Neuronal stem cell (in vitro differentiated cells): ENCODE measurements at regions not wholly inside any gene's neighbourhood (a gene's known extent, or its start where the extent isn't known, plus 50 kb on each side); places are given as distances from the start of the nearest gene placed in this dataset.

Source experiments
- DNase-seq: peaks from one replicate; pipeline ENCODE4 v3.0.0-alpha.2; 2013; ENCODE audit warnings: low spot score
- H2AFZ ChIP-seq: one replicate; pipeline ENCODE4 v1.6.1; 2013; ENCODE audit warnings: mild to moderate bottlenecking, low read length, inconsistent platforms
- H2AK5ac ChIP-seq: 2 replicates; pipeline ENCODE4 v1.6.1; 2013; ENCODE audit warnings: low read depth, mild to moderate bottlenecking, inconsistent platforms, low read length, moderate library complexity, mixed read lengths
- H2BK120ac ChIP-seq: 2 replicates; pipeline ENCODE4 v1.6.1; 2013; ENCODE audit warnings: low read depth, mild to moderate bottlenecking, inconsistent platforms, low read length, moderate library complexity, mixed read lengths
- H2BK12ac ChIP-seq: one replicate; pipeline ENCODE4 v1.6.1; 2013; ENCODE audit warnings: low read length, inconsistent platforms
- H2BK15ac ChIP-seq: 2 replicates; pipeline ENCODE4 v1.6.1; 2013; ENCODE audit warnings: mild to moderate bottlenecking, low read length, inconsistent platforms, mixed read lengths
- H2BK5ac ChIP-seq: one replicate; pipeline ENCODE4 v1.6.1; 2013; ENCODE audit warnings: inconsistent platforms, mild to moderate bottlenecking, low read length, moderate library complexity
- H3K14ac ChIP-seq: one replicate; pipeline ENCODE4 v1.6.1; 2013; ENCODE audit warnings: low read length, inconsistent platforms
- H3K18ac ChIP-seq: 2 replicates; pipeline ENCODE4 v1.6.1; 2013; ENCODE audit warnings: low read length, inconsistent platforms
- H3K23ac ChIP-seq: 2 replicates; pipeline ENCODE4 v1.6.1; 2013; ENCODE audit warnings: low read depth, mild to moderate bottlenecking, mixed read lengths, low read length, inconsistent platforms; ENCODE audit not compliant: poor library complexity
- H3K27ac ChIP-seq: replicated peaks from 3 replicates; pipeline ENCODE4 v1.5.1; 2013; ENCODE audit warnings: low read length, inconsistent platforms
- H3K27me3 ChIP-seq, 3 experiments: 2 replicates each; pipeline ENCODE4 v1.6.1; 2013; ENCODE audit warnings: low read length in 3 of 3, mild to moderate bottlenecking in 2 of 3, inconsistent platforms in 1 of 3, low read depth in 1 of 3, mixed read lengths in 1 of 3, moderate library complexity in 1 of 3; ENCODE audit not compliant: control insufficient read depth in 3 of 3, insufficient read depth in 3 of 3
- H3K36me3 ChIP-seq, 2 donors: replicated peaks in 1 of 2; 2 replicates each; pipeline ENCODE4 v1.6.1; 2013; ENCODE audit warnings: low read length in 2 of 2; ENCODE audit not compliant: control insufficient read depth in 2 of 2, insufficient read depth in 2 of 2
- H3K4ac ChIP-seq: 2 replicates; pipeline ENCODE4 v1.6.1; 2013; ENCODE audit warnings: inconsistent platforms, mild to moderate bottlenecking, low read length, moderate library complexity
- H3K4me1 ChIP-seq, 2 donors: 1 replicate in 1 of 2; 2 replicates in 1 of 2; pipeline ENCODE4 v1.6.1; 2013; ENCODE audit warnings: low read length in 2 of 2, low read depth in 1 of 2; ENCODE audit not compliant: control insufficient read depth in 2 of 2, insufficient read depth in 1 of 2
- H3K4me2 ChIP-seq: one replicate; pipeline ENCODE4 v1.6.1; 2013; ENCODE audit warnings: mild to moderate bottlenecking, low read length, inconsistent platforms; ENCODE audit not compliant: insufficient read depth, poor library complexity, severe bottlenecking
- H3K4me3 ChIP-seq, 2 donors: 2 replicates each; pipeline ENCODE4 v1.5.1; 2013; ENCODE audit warnings: low read length in 2 of 2, mild to moderate bottlenecking in 2 of 2, inconsistent platforms in 1 of 2, moderate library complexity in 1 of 2
- H3K79me1 ChIP-seq: one replicate; pipeline ENCODE4 v1.6.1; 2013; ENCODE audit warnings: low read depth, mild to moderate bottlenecking, inconsistent platforms, low read length, moderate library complexity
- H3K9ac ChIP-seq: one replicate; pipeline ENCODE4 v1.6.1; 2013; ENCODE audit warnings: mild to moderate bottlenecking, low read depth, low read length, inconsistent platforms; ENCODE audit not compliant: poor library complexity
- H3K9me3 ChIP-seq, 2 donors: replicated peaks in 1 of 2; 2 replicates each; pipeline versions ENCODE3 to v1.6.1; 2013; ENCODE audit warnings: low read length in 2 of 2, mild to moderate bottlenecking in 2 of 2, inconsistent platforms in 1 of 2, low read depth in 1 of 2, mixed read lengths in 1 of 2, moderate library complexity in 1 of 2; ENCODE audit not compliant: control insufficient read depth in 2 of 2, insufficient read depth in 1 of 2
- H4K8ac ChIP-seq: one replicate; pipeline ENCODE4 v1.6.1; 2013; ENCODE audit warnings: low read depth, mild to moderate bottlenecking, inconsistent platforms, low read length, moderate library complexity
- H4K91ac ChIP-seq: one replicate; pipeline ENCODE4 v1.6.1; 2013; ENCODE audit warnings: low read length, low read depth, mild to moderate bottlenecking, inconsistent platforms; ENCODE audit not compliant: poor library complexity
- WGBS, 2 donors: extraction: QIAGEN DNeasy Blood & Tissue Kit; methylation state at CpG; one replicate each; pipeline ENCODE4 v1.1.7; 2013; ENCODE audit warnings: missing lambda C conversion rate in 2 of 2, mixed read lengths in 1 of 2; ENCODE audit not compliant: insufficient read length in 2 of 2, insufficient replicate concordance in 1 of 2; ENCODE audit errors: extremely low coverage in 2 of 2; 5-methylcytosine and 5-hydroxymethylcytosine counted together

- Histone ChIP-seq H3K27ac (no peak overlapping the region), H3K27me3 (no peaks in the 10 kb centered on the region), H2AK5ac (no peak overlapping the region), H3K4me3 (no peak overlapping the region), H4K8ac (no peak overlapping the region), H3K79me1 (no peaks in the 10 kb centered on the region), H3K4me1 (no peaks in the 10 kb centered on the region), H3K14ac (no peak overlapping the region), H3K18ac (no peak overlapping the region), H2BK12ac (no peak overlapping the region), H3K9ac (no peak overlapping the region), H3K4ac (no peak overlapping the region), H3K23ac (no peak overlapping the region), H3K4me2 (no peak overlapping the region), H2AFZ (no peak overlapping the region), H2BK120ac (no peak overlapping the region), H3K9me3 (no peaks in the 10 kb centered on the region), H2BK5ac (no peak overlapping the region), H4K91ac (no peak overlapping the region), H2BK15ac (no peak overlapping the region), H3K36me3 (no peaks in the 10 kb centered on the region)
- no peak for DNase-seq
- WGBS, 2 donors: no CpG with 5 or more reads among the region's 5 CpGs
Measured at GRCh38 chr6:101259505-101259904, 134.0 kb upstream of the GRIK2 start.

DNA sequence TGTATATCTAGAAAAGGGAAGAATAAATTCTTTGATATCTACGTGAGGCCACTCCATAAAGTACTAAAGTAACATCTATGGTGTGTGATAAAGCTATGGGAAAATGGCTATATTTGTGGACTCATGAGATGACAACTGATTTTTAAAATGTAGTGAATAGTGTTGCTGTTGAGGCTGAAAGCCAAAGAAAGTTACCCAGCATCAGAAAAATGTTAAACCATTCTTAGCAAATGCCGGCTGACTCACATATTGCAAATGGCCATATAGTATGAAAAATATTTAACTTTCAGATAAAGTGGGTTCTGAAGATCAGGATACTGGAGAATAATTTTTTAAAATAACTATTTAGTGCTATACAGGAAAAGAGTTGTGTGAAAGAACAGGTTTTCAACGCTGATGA is 129.9 kb upstream of the GRIK2 start:
- H3K4me3 ChIP-seq: no peak overlapping the region
- H3K79me1 ChIP-seq: no peaks in the 10 kb centered on the region
- no peak overlapping the region for H3K27ac ChIP-seq
- no peak overlapping the region for H2BK5ac ChIP-seq
- H3K9ac ChIP-seq: no peak overlapping the region
- H3K4me1 ChIP-seq: no peaks in the 10 kb centered on the region
- H3K4me2 ChIP-seq: no peak overlapping the region
- no peaks in the 10 kb centered on the region for H3K9me3 ChIP-seq
- no peak overlapping the region for H2BK120ac ChIP-seq
- no peaks in the 10 kb centered on the region for H3K27me3 ChIP-seq
- H4K8ac ChIP-seq: no peak overlapping the region
- no CpG with 5 or more reads among the region's 3 CpGs for WGBS, 2 donors
- H3K4ac ChIP-seq: no peak overlapping the region
- H2AK5ac ChIP-seq: no peak overlapping the region
- no peak overlapping the region for H3K18ac ChIP-seq
- DNase-seq: no peak
- H3K36me3 ChIP-seq: no peaks in the 10 kb centered on the region
- no peak overlapping the region for H3K14ac ChIP-seq
- H4K91ac ChIP-seq: no peak overlapping the region
- H2AFZ ChIP-seq: no peak overlapping the region
- no peak overlapping the region for H2BK12ac ChIP-seq
- no peak overlapping the region for H2BK15ac ChIP-seq
- H3K23ac ChIP-seq: no peak overlapping the region

GRCh38 chr6:101266063-101266462 is 127.4 kb upstream of the GRIK2 start:
- no peak overlapping the region for H2BK5ac ChIP-seq
- WGBS, 2 donors: no CpG with 5 or more reads among the region's 2 CpGs
- no peaks in the 10 kb centered on the region for H3K4me1 ChIP-seq
- H4K91ac ChIP-seq: no peak overlapping the region
- H3K4me3 ChIP-seq: no peak overlapping the region
- H3K18ac ChIP-seq: no peak overlapping the region
- no peak overlapping the region for H2AFZ ChIP-seq
- H3K36me3 ChIP-seq: no peaks in the 10 kb centered on the region
- no peak overlapping the region for H3K23ac ChIP-seq
- no peak overlapping the region for H3K9ac ChIP-seq
- no peak overlapping the region for H3K4ac ChIP-seq
- H2AK5ac ChIP-seq: no peak overlapping the region
- no peak overlapping the region for H4K8ac ChIP-seq
- H3K4me2 ChIP-seq: no peak overlapping the region
- H2BK12ac ChIP-seq: no peak overlapping the region
- H2BK15ac ChIP-seq: no peak overlapping the region
- H3K79me1 ChIP-seq: no peaks in the 10 kb centered on the region
- no peak overlapping the region for H2BK120ac ChIP-seq
- no peak overlapping the region for H3K14ac ChIP-seq
- no peak overlapping the region for H3K27ac ChIP-seq
- H3K27me3 ChIP-seq: no peaks in the 10 kb centered on the region
- H3K9me3 ChIP-seq: peaks cover 0 to 4% of the 10 kb centered on the region in 2 donors
- no peak for DNase-seq

GRCh38 chr6:101268541-101268940 is 125.0 kb upstream of the GRIK2 start:
- no peak overlapping the region for H2AK5ac ChIP-seq
- H3K4ac ChIP-seq: no peak overlapping the region
- no peak overlapping the region for H2AFZ ChIP-seq
- H2BK15ac ChIP-seq: no peak overlapping the region
- no peak overlapping the region for H3K14ac ChIP-seq
- H4K8ac ChIP-seq: no peak overlapping the region
- no peaks in the 10 kb centered on the region for H3K4me1 ChIP-seq
- H3K9ac ChIP-seq: no peak overlapping the region
- H2BK120ac ChIP-seq: no peak overlapping the region
- no peak overlapping the region for H3K23ac ChIP-seq
- H3K9me3 ChIP-seq: peaks cover 0 to 4% of the 10 kb centered on the region in 2 donors
- no peak overlapping the region for H3K4me2 ChIP-seq
- H2BK12ac ChIP-seq: no peak overlapping the region
- H3K18ac ChIP-seq: no peak overlapping the region
- no peak overlapping the region for H3K4me3 ChIP-seq
- H3K79me1 ChIP-seq: no peaks in the 10 kb centered on the region
- H3K27me3 ChIP-seq: no peaks in the 10 kb centered on the region
- H2BK5ac ChIP-seq: no peak overlapping the region
- no peak overlapping the region for H3K27ac ChIP-seq
- no peaks in the 10 kb centered on the region for H3K36me3 ChIP-seq
- DNase-seq: no peak
- no peak overlapping the region for H4K91ac ChIP-seq
- no CpG with 5 or more reads among the region's 2 CpGs for WGBS, 2 donors
